Heart left ventricle (tissue), 16 donors: ENCODE measurements at regions not wholly inside any gene's neighbourhood (a gene's known extent, or its start where the extent isn't known, plus 50 kb on each side); places are given as distances from the start of the nearest gene placed in this dataset.

ENCODE experiments used
- ATAC-seq, 4 donors: fragments of 200-7000 bp; cut with Tn5 transposase; one replicate each; pipeline ENCODE4 v1.9.1; 2020 to 2022; ENCODE audit warnings: moderate library complexity in 4 of 4, mild to moderate bottlenecking in 3 of 4, moderate number of reproducible peaks in 1 of 4
- DNase-seq, 5 donors: peaks; one replicate each; pipeline ENCODE4 v3.0.0-alpha.2; 2020
- H3K27ac ChIP-seq, 12 donors: fragments of 200-600 bp; sonication (generic) in 4 of 12; one replicate each; pipeline versions ENCODE4 v1.5.0 to v1.8.0; 2016 to 2022; ENCODE audit warnings: mild to moderate bottlenecking in 2 of 12
- H3K27me3 ChIP-seq, 9 donors: fragments of 200-600 bp; sonication (generic) in 2 of 9; one replicate each; pipeline versions ENCODE4 v1.5.1 to v1.8.0; 2016 to 2022; ENCODE audit warnings: mild to moderate bottlenecking in 3 of 9
- H3K36me3 ChIP-seq, 9 donors: fragments of 200-600 bp; sonication (generic) in 2 of 9; one replicate each; pipeline versions ENCODE4 v1.5.0 to v1.8.0; 2018 to 2022; ENCODE audit warnings: mild to moderate bottlenecking in 2 of 9
- H3K4me1 ChIP-seq, 12 donors: fragments of 200-600 bp; sonication (generic) in 4 of 12; one replicate each; pipeline versions ENCODE4 v1.5.0 to v1.8.0; 2016 to 2022; ENCODE audit warnings: mild to moderate bottlenecking in 3 of 12
- H3K4me3 ChIP-seq, 12 donors: fragments of 200-600 bp; sonication (generic) in 4 of 12; one replicate each; pipeline versions ENCODE4 v1.5.0 to v1.8.0; 2017 to 2022; ENCODE audit warnings: mild to moderate bottlenecking in 9 of 12, moderate library complexity in 4 of 12
- H3K9me3 ChIP-seq, 12 donors: fragments of 200-600 bp; sonication (generic) in 4 of 12; one replicate each; pipeline versions ENCODE4 v1.5.0 to v1.8.0; 2016 to 2022; ENCODE audit warnings: mild to moderate bottlenecking in 1 of 12
- POLR2A ChIP-seq, 2 donors: fragments of 450-650 bp; IDR thresholded peaks; one replicate each; pipeline ENCODE4 v1.6.1; 2017; ENCODE audit warnings: antibody characterized with exemption in 2 of 2, mild to moderate bottlenecking in 2 of 2, moderate library complexity in 2 of 2
- whole genome bisulfite sequencing, 4 donors: extraction: QIAGEN DNeasy Blood & Tissue Kit in 2 of 4; methylation state at CpG; one replicate each; pipeline versions ENCODE4 v1.1.5 to v1.1.7; 2013 to 2018; 5-methylcytosine and 5-hydroxymethylcytosine counted together
- intact Hi-C, 10 donors: fragments of 100-400 bp; cut with DNase I; formaldehyde crosslinking; loops; one replicate each; pipeline versions ENCODE4 v1.11.1 to v1.14.2; 2022
- TF ChIP-seq, protein P1 (sequence below), 12 donors: fragments of 200-600 bp; sonication (generic) in 4 of 12; IDR thresholded peaks; one replicate each; pipeline versions ENCODE4 v1.5.0 to v1.8.0; 2018 to 2022; ENCODE audit warnings: antibody characterized with exemption in 12 of 12, mild to moderate bottlenecking in 5 of 12
- donor health status: ischemic (EF 13 %, LVEDD 7.1; RV severe dilation, severe dysfunction).
- donor health status: healthy with polysubstance abuse.
- donor health status: DM: no; HTN: yes; CAD: no.
- donor health status: DM: no; HTN: no; CAD: no.
- donor health status: ischemic (EF 25% LVEDD 6.9; RV normal size, moderate dysfunction).
- donor health status: ischemic (EF 25% LVEDD 5.7; RV mildly dilated, moderate dysfunction).
- donor health status: healthy.
- donor health status: DM: yes; HTN: yes; CAD: no.
- donor health status: ischemic (EF 35%, LVEDD 5.7; RV mildly dilated, moderate dysfunction).
- donor health status: nonischemic (EF 11% LVEDD 7.7; RV severe dilation, severe dysfunction).
- donor health status: DM: yes; HTN: yes; CAD: no.
- donor health status: PGD.
- donor health status: ischemic (EF 29% LVEDD 5.4; RV normal size, mild dysfunction).
- donor health status: nonischemic (EF 23%, LVEDD 6.1; RV moderate dilation, normal function).

DNA sequence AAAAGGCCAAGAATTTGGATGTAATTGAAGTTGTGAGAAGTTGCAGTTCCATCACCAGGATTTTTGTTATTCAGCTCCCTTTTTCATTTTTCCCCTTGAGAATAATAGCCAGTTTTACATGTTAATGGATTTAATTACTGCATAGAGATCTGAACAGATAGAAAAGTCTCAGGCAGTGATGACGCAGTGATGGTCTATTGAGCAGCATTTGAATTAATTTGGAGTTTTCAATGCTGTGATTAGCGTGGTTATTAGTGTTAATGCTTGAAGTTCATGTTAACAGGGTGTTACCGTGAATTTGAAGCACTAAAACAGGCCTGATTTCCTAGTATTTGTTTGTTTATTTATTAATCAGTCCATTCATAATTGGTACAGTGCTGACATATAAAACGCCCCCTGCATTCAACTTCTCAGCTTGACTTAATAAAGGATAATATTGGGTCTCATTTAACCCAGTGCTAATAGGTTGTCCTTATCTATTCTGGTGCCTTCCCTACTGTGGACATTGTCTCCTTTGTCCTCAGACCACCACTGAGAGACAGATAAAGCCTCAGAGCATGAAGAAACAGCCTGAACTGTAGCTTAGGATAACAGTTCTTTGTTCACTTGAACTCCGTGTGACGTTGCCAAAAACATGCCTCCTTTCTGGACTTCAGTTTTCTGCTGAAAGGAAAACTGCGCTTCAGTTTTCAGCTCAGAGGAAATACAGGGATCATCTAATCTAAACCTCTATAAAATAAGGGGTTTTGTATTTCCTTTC lies 82.4 kb downstream of the RTP4 start:
- intact Hi-C loops: no loop called here
- ATAC-seq: no peak
- H3K27me3 ChIP-seq: no peaks in the 10 kb centered on the region
- H3K36me3 ChIP-seq: no peaks in the 10 kb centered on the region
- no peaks in the 10 kb centered on the region for H3K4me1 ChIP-seq
- TF ChIP-seq, protein P1, sequence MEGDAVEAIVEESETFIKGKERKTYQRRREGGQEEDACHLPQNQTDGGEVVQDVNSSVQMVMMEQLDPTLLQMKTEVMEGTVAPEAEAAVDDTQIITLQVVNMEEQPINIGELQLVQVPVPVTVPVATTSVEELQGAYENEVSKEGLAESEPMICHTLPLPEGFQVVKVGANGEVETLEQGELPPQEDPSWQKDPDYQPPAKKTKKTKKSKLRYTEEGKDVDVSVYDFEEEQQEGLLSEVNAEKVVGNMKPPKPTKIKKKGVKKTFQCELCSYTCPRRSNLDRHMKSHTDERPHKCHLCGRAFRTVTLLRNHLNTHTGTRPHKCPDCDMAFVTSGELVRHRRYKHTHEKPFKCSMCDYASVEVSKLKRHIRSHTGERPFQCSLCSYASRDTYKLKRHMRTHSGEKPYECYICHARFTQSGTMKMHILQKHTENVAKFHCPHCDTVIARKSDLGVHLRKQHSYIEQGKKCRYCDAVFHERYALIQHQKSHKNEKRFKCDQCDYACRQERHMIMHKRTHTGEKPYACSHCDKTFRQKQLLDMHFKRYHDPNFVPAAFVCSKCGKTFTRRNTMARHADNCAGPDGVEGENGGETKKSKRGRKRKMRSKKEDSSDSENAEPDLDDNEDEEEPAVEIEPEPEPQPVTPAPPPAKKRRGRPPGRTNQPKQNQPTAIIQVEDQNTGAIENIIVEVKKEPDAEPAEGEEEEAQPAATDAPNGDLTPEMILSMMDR (IDR thresholded peaks at IDR 0.05): no peak
- no peak for TF ChIP-seq POLR2A (IDR thresholded peaks at IDR 0.05)
- no peak overlapping the region for H3K27ac ChIP-seq
- H3K4me3 ChIP-seq: no peak overlapping the region
- WGBS, 4 donors: 55 to 73% (median 58%) methylated on average over 7 of the region's 7 CpGs
- no peak for DNase-seq
- peaks cover 0 to 12% (median 0%) of the 10 kb centered on the region in 12 donors for H3K9me3 ChIP-seq

DNA sequence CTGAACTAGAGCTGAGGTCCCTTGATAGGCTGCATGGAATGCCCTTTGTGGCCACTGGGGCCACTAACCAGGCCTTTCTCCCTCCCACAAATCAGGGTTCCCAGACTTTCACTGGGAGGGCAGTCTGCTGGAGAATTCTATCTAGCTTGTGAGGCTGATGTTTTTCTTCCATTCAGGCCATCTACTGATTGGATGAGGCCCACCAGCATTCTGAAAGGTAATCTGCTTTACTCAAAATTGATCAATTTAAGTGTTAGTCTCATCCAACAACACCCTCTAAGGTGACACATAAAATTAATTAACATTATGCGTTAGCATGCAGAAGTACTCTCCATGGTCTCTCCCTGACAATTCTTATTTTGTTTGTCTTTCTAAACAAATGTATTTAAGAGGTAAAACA lies 80.5 kb downstream of the RTP4 start:
- no peaks in the 10 kb centered on the region for H3K36me3 ChIP-seq
- no peak for ATAC-seq
- TF ChIP-seq, protein P1 (IDR thresholded peaks at IDR 0.05): no peak
- no peak for TF ChIP-seq POLR2A (IDR thresholded peaks at IDR 0.05)
- H3K4me3 ChIP-seq: no peak overlapping the region
- intact Hi-C loops: no loop called here
- no peaks in the 10 kb centered on the region for H3K4me1 ChIP-seq
- H3K9me3 ChIP-seq: peaks cover 0 to 7% (median 0%) of the 10 kb centered on the region in 12 donors
- 86 to 96% (median 95%) methylated on average over 1 of the region's 1 CpG for WGBS, 4 donors
- DNase-seq: no peak
- no peaks in the 10 kb centered on the region for H3K27me3 ChIP-seq
- H3K27ac ChIP-seq: no peak overlapping the region

DNA sequence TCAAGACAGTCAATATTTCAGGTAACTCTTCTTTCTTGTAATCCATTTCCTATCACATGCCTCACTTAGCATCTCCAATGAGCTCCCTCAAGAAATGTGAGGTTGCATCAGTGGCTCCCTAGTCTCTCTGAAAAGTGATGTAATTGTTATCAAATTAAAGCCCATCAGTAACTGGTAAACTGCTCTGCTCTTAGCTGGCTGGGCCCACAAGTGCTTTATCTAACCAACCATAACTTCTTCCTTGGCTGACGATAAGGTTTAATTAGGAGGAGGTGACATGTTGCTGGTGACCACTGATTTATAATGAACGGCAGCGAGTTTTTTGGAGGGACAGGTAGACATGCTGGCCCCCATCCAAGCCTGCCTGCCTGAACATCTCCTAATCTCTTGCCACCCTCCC lies 79.6 kb downstream of the RTP4 start:
- Histone ChIP-seq H3K9me3 (peaks cover 0 to 7% (median 0%) of the 10 kb centered on the region in 12 donors), H3K4me3 (no peak overlapping the region), H3K36me3 (no peaks in the 10 kb centered on the region), H3K4me1 (no peaks in the 10 kb centered on the region), H3K27ac (no peak overlapping the region), H3K27me3 (no peaks in the 10 kb centered on the region)
- WGBS, 4 donors: 63 to 89% (median 85%) methylated on average over 1 to 3 of the region's 3 CpGs
- DNase-seq (no peak), ATAC-seq (no peak)
- TF ChIP-seq, protein P1 (IDR thresholded peaks at IDR 0.05): no peak
- TF ChIP-seq POLR2A (IDR thresholded peaks at IDR 0.05): no peak
- intact Hi-C loops: no loop called here

DNA sequence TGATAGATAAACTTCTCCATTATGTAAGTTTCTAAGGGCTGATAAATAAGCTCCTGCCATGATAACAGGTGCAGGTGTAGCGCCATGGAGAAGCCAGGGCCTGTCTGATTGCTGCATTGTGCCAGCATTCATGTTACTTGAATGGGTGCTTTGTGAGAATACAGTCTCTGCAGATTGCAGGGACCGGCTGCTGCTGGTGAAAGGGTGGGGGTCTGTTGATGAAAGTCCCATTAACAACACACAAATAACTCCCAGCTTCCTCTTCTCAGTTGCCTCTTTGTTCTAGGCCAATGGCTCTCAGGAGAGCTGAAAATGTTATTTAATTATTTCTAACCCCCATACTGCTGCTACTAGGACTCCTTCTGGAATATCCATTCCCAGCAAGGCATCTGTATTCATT lies 77.2 kb downstream of the RTP4 start:
- H3K9me3 ChIP-seq: no peaks in the 10 kb centered on the region
- H3K36me3 ChIP-seq: no peaks in the 10 kb centered on the region
- H3K27ac ChIP-seq: no peak overlapping the region
- no peak for ATAC-seq
- WGBS, 4 donors: 79 to 88% (median 87%) methylated on average over 2 of the region's 2 CpGs
- H3K4me3 ChIP-seq: no peak overlapping the region
- intact Hi-C loops: no loop called here
- no peak for DNase-seq
- TF ChIP-seq, protein P1 (IDR thresholded peaks at IDR 0.05): no peak
- no peak for TF ChIP-seq POLR2A (IDR thresholded peaks at IDR 0.05)
- H3K27me3 ChIP-seq: no peaks in the 10 kb centered on the region
- H3K4me1 ChIP-seq: no peaks in the 10 kb centered on the region
